Hematopoietic multipotent progenitor cell treated with erythropoietin and hydrocortisone succinate and interleukin-3 and kit ligand, for 6 days (in vitro differentiated cells): ENCODE measurements at regions not wholly inside any gene's neighbourhood (a gene's known extent, or its start where the extent isn't known, plus 50 kb on each side); places are given as distances from the start of the nearest gene placed in this dataset.
A peak's percentile ranks its signal among the peaks of the same experiment; 100 is the strongest.
"Not testable (repeated sequence)": the region's sequence is repeated elsewhere in the genome, so short reads cannot be mapped to it uniquely, and the experiment has no call there.

Experiments used
- DNase-seq: peaks from one replicate; pipeline ENCODE4 v3.0.0-alpha.2; 2015

DNA sequence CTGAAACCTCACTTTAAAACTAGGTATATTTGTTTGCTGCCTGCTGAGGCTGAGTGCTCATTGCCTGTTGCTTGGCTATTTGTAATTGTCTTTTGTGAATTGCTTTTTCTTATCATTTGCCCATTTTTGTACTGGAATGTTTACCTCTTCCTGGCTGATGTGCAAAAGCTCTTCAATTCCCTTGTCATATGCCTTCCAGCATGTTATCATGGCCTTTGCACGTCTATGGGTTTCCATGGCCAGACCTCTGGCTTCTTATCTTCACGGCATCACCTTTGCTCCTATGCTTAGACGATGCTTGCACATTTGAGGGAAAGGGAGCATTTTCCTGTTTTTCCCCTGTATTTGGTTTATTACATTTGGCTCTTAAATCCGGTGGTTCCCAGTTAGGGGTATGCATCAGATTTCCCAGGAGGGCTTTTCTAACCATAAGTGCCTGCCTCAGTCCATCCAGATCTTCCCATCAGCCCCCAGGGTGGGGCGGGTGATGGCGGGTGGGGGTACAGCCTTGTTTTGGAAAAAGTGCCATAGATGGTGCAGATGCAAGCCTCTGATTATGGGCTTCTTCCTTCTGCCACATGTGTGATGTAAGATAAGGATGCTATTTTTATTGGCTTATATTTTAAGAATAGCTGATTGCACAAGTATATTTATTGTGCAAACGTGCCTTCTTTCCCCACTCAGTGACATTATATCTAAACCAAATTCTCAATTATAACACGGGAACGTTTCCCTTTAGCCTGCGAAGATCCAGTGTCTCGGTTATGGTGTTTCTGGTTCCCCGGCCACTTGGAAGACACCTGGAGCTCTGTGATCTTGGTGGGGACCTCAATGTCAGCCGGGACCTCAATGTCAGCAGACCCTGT is 70.6 kb upstream of the SEPTIN5 start:
- peak; percentile 81 for DNase-seq

- peak; percentile 43 for DNase-seq
Observed at GRCh38 chr22:19644314-19645223, 69.7 kb upstream of the SEPTIN5 start.

DNA sequence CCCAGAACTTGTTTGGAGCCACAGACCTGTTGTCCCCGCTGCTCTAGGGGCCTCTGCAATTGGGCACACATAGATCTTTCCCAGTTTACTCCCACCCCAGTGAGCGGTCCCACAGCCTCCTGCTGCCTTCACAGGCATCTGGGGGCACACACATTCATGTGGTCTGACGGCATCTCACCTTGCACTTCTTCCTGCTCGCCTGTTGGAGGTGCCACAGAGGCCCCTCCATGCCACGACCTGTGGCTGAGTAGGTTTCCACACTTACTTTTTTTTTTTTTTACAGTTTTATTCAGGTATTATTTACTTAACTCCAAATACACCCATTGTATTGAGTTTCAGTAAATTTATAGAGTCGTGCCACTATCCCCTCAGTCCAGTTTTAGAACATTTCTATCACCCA is 68.9 kb upstream of the SEPTIN5 start:
- DNase-seq = no peak

GRCh38 chr22:19645905-19646304 is 68.4 kb upstream of the SEPTIN5 start:
- DNase-seq = no peak

- no peak for DNase-seq
Observed at GRCh38 chr22:19646383-19646782, 67.9 kb upstream of the SEPTIN5 start.

DNA sequence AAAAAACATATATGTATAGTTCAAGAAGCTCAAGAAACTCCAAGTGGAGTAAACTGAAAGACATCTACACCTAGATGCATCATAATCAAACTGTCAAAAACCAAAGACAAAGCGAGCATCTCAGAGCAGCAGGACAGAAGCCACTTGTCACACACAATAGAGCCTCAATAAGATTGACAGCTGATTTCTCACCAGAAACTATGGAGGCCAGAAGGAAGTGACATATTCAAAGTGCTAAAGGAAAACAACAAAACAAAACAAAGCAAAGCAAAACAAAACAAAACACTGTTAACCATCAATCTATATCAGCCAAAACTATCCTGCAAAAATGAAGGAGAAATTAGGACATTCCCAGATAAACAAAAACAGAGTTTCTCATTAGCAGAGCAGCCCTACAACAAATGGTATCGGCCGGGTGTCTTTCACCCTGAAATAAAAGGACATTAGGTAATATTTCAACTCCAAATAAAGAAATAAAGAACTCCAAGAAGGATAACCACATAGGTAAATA is 65.8 kb upstream of the SEPTIN5 start:
- DNase-seq = peak; percentile 66

DNA sequence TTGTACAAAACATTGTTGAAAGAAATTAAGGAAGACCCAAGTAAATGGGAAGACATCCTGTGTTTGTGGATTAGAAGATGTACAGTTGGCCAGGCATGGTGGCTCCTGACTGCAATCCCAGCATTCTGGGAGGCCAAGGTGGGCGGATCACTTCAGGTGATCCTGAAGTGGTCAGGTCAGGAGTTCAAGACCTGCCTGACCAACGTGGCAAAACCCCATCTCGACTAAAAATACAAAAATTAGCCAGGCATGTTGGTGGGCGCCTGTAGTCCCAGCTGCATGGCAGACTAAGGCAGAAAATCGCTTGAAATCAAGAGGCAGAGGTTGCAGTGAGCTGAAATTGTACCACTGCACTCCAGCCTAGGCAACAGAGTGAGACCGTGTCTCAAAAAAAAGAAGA is 62.0 kb upstream of the SEPTIN5 start:
- DNase-seq = no peak

DNA sequence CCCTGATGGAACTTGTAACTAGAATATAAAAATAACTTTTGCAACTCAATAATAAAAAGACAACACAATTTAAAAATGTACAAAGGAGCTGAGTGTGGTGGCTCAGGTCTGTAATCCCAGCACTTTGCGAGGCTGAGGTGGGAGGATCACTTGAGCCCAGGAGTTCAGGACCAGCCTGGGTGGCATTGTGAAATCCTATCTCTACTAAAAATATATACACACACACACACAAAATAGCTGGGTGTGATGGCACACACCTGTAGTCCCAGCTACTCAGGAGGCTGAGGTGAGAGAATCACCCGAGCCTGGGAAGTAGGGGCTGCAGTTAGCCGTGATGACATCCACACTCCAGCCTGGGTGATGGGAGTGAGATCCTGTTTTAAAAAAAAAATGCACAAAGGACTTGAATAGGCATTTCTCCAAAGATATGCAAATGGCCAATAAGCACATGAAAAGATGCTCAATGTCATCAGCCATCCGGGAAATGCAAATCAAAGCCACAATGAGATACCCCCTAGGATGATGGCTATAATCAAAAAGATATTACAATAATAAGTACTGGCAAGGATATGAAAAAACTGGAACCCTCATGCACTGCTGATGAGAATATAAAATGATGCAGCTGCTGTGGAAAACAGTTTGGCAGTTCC is 59.8 kb upstream of the SEPTIN5 start:
- DNase-seq = no peak

GRCh38 chr22:19655399-19655798 is 58.9 kb upstream of the SEPTIN5 start:
- no peak for DNase-seq

DNA sequence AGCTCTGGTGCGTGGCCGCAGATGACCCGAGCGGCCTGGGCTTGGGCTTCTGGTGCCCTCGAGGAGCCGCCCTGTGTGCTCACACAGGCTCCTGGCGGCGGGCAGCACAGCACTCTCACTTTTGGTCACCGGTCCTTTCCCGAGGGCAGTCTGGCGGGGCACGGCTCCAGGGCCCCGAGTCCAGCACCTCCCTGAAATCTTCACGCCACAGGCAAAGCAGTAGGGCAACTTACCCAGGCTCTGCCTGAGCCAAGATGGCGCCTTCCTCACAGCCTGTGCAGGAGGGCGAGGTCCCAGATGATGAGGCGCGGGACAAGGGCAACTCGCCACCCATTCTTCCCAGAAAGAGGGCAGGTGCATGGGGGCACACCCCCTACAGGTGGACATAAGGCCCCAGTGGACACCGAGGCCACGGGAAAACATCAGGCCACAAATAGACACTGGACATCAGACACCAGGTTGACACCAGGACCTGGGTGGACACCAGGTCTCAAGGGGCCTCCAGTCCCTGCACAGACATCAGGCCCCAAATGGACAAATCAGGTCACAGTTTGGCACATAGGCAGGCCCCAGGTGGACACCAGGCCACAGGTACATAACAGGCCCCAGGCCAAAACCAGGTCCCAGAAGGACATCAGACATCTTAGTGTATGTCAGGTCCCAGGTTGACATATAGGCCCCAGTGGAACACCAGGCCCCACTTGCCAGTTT is 57.6 kb upstream of the SEPTIN5 start:
- no peak for DNase-seq

GRCh38 chr22:19657252-19658056 is 56.8 kb upstream of the SEPTIN5 start:
- no peak for DNase-seq

GRCh38 chr22:19658057-19658966 is 56.0 kb upstream of the SEPTIN5 start:
- DNase-seq = no peak

DNA sequence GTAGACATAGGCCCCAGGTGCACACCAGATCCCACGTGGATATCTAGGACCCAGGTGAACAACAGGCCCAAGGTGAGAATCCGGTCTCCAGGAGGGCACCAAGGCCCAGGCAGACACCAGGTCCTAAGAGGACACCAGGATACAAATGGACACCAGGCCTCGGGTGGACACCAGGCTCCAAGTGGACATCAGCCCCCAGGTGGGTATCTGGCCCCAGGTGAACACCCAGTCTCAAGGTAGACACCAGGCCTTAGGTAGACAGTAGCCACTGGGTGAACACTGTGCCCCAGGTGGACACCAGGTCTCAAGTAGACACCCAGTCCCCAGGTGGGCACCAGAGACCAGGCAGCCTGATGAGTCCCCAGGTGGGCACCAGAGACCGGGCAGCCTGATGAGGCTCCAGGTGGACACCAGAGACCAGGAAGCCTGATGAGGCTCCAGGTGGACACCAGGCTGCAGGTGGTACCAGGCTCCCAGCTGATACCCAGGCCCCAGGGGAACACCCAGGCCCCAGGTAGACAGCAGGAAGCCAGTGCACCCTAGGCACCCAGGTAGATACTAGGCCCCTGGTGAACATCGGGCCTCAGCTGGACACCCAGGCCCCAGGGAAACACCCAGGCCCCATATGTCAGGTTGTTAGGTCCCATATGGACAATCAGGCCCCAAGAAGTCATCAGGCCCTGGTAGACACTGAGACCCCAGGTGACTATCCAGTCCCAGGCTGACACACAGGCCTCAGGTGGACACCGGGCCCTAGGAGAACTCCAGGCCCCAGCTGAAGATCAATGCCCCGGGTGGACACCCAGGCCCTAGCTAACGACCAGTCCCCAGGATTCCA is 55.1 kb upstream of the SEPTIN5 start:
- no peak for DNase-seq

DNA sequence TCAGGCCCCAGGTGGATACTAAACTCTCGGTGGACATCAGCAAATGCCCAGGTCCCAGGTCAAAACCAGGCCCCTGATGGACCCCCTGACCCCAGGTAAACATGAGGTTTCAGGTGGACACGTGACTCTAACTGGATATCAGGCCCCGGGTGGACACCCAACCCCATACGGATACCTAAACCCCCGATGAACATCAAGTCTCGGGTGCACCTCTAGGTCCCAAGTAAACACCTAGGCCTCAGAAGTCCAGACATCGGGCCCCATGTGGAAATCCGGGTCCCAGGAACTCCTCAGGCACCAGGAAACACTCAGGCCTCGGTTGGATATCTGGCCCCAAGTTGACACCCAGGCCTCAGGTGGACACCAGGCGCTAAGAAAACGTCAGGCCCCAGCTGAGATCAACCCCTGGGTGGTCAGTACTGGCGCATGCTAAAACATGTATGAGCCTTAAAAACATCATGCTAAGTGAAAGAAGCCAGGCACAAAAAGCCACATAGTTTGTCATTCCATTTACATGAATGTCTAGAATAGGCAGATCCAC is 54.4 kb upstream of the SEPTIN5 start:
- DNase-seq = no peak

GRCh38 chr22:19660583-19660982 is 53.7 kb upstream of the SEPTIN5 start:
- DNase-seq = not testable (repeated sequence)

- DNase-seq = no peak
Observed at GRCh38 chr22:19661156-19661555, 53.1 kb upstream of the SEPTIN5 start.

DNA sequence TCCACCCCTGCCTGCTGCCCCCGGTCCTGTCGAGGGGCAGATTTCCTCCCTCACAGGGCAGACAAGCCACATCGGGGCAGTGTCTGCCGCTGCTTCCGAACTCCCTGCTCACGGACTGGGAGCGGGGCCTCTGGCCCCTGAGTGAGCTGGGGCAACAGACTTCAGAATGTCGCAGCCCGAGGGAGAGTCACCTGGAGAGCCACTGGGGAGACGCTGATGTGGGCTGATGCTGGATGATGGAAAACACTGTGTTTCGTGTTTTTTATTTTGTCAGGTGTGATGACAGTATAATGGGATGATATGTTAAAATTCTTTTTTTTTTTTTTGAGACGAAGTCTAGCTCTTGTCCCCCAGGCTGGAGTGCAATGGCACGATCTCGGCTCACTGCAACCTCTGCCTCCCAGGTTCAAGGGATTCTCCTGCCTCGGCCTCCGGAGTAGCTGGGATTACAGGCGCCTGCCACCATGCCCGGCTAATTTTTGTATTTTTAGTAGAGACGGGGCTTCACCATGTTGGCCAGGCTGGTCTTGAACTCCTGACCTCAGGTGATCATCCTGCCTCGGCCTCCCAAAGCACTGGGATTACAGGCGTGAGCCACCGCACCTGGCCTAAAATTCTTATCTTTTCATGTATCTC is 52.1 kb upstream of the SEPTIN5 start:
- DNase-seq = not testable (repeated sequence)

DNA sequence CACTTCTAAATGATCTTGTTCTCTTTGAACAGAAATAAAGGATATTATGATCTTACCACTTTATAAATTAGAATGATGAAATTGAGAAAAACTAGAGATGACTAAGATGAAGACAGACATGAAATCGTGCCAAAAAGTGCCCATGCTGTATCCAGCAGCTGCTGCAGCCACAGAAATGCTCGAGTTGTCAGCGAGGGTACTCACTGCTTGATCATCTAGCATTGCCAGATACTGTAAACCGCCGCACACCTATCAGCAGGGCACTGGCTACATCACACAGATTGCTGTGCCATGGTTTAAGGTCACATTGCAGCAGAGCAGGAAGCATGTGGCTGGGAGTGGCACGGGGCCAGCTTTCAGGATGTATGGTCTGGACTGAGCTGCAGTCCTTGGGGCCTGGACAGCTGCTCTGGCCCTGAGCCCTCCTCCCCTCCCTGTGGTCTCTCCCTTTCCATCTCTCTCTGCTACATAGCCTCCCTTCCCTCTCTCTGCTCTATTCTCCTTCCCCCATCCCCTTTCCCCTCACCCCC is 51.0 kb upstream of the SEPTIN5 start:
- peak; percentile 60 for DNase-seq
